Loucy (cell line): ENCODE measurements at regions not wholly inside any gene's neighbourhood (a gene's known extent, or its start where the extent isn't known, plus 50 kb on each side); places are given as distances from the start of the nearest gene placed in this dataset.

Experiments
- EZH2phosphoT487 ChIP-seq: fragments of 200-600 bp; IDR thresholded peaks from 2 replicates; pipeline ENCODE4 v1.6.1; 2018; ENCODE audit warnings: antibody characterized with exemption, mild to moderate bottlenecking, moderate library complexity, borderline replicate concordance
- TF ChIP-seq, protein P1 (sequence below): fragments of 200-600 bp; sonication (generic); conservative IDR thresholded peaks from 2 replicates; pipeline ENCODE4 v1.5.1; 2014; ENCODE audit warnings: mild to moderate bottlenecking, antibody characterized with exemption, low read length

DNA sequence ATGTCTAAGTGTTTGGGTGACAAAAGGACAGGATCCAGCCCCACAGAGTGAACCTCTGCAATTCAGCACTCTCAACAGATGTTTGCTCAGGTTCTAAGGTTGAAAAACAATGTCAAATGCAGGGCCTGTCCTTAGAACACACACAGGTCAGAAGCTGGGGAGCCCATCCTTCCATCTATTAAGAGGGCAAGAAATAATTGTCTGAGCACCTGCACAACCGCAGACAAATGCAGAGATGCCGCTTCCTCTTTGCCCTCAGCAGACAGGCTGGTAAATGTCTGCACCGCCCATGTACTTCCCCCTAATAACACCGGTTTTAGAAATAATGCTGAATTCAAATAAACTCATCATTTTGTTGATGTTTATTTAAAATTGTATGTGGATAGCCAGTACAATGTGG, 414.5 kb upstream of the ADAMTS16 start:
- TF ChIP-seq, protein P1, sequence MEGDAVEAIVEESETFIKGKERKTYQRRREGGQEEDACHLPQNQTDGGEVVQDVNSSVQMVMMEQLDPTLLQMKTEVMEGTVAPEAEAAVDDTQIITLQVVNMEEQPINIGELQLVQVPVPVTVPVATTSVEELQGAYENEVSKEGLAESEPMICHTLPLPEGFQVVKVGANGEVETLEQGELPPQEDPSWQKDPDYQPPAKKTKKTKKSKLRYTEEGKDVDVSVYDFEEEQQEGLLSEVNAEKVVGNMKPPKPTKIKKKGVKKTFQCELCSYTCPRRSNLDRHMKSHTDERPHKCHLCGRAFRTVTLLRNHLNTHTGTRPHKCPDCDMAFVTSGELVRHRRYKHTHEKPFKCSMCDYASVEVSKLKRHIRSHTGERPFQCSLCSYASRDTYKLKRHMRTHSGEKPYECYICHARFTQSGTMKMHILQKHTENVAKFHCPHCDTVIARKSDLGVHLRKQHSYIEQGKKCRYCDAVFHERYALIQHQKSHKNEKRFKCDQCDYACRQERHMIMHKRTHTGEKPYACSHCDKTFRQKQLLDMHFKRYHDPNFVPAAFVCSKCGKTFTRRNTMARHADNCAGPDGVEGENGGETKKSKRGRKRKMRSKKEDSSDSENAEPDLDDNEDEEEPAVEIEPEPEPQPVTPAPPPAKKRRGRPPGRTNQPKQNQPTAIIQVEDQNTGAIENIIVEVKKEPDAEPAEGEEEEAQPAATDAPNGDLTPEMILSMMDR = no peak
- TF ChIP-seq EZH2phosphoT487 = no peak
